SHP77 (cell line): ENCODE measurements at regions not wholly inside any gene's neighbourhood (a gene's known extent, or its start where the extent isn't known, plus 50 kb on each side); places are given as distances from the start of the nearest gene placed in this dataset.

Source experiments
- DNase-seq, 2 experiments: peaks; one replicate each; lab custom pipeline; 2025; lab: John Stamatoyannopoulos, UW

DNA sequence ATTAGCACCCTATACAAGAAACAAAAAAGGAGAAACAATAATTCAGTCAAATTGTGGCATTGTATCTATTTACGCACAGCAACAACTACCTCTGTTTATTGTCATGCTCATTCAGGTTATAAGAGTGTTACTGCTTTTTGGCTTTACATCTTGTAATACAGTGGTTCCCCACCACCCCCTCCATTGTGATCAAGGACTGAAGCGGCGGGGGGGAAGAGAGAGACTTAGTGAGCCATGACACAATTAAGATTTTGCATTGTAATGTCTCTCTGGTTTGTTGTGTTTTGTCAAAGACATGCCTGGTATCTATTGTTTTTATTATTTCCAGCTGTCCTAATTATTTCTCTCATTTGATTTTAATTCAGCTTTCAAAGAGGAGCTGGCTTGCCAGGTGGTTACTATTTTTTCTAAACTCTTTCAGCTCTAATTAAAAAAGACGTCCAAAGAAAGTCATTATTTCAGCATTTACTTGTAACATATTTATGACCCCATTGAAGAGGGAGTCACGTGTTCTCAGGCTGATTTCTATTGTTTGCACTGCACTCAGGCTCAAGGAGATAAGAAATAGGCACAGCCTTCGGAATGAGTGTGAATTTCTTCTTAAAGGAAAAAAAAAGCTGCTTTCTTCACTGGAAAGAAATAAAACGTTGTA lies 234.4 kb upstream of the TBL1XR1 start:
- DNase-seq = no peak

DNA sequence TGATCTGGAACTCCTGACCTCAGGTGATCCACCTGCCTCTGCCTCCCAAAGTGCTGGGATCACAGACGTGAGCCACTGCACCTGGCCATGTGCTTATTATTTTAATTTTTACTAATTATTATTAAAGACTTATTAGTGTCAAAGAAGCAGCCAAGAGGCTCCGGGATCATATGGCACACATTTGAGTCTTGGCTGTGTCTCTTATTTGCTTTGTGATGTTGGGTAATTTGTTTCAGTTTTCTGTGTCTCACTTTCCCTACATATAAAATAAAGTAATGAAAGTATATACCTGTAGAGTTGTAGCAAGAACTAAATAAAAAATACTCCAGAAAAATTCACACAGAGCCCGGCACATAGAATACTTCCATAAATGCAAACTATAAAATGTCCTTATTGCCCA lies 238.0 kb upstream of the TBL1XR1 start:
- DNase-seq = no peak

DNA sequence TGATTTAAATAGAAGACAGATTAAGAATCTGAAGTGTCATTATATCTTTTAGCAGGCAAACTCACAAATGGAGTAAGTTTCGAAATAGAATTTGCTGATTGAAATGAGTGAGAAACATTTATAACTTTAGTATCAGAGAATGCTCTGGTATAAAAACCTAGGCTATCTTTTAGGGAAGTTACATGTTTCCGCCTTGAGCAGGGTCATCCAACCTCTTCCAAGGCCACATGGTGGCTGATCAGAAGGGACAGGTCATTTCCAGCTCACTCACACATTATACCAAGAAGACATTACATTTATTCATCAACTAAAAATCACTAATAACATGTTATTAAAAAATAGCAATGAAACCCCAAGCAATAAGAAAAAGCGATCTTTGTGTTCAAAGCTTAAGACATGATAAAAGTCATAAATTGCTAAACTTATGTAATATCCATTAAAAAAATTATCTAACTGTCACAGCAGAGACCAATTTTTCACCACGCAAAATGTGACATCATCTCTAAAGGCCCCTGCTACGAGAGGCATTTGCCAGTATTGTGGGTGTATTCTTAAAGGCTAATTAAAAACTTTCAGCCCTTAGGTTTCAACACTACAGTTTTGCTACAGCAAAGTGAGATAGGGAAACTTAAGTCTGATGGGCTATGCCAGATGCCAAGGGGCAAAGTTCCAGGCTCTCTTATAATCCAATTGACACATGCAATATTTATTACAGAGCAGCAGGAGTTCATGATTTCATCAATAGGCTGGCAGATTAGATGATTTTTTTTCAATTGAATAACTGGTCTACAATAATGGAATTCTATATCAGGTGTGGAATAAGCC lies 240.4 kb upstream of the TBL1XR1 start:
- DNase-seq = no peak

DNA sequence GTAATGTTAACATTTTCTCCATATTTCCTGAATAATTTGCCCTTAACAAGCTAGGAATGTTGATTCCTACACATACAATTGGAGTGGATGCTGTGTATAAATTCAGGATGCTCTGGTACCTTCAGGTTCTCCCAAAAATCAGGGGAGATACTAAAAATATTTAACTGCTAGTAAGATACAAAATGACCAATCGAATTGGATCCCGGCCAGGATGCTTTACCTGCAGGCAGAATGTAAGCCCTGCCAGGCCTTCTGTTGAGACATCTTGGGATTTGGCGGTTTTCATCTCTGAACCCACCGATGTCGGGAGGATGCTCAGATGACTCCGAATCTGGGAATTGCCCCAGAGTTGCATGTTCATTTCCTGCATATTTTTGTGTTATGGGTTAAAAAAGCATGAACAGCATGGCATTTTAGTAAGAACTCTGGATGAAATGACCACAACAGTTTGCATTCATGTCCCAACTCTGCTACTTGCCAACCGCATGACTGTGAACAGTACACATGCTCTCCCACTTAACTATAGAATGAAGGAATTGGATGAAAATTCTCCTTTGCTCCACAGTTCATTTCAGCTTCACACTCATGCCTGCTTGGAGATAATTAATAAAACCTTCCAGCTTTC lies 241.4 kb upstream of the TBL1XR1 start:
- DNase-seq = no peak

DNA sequence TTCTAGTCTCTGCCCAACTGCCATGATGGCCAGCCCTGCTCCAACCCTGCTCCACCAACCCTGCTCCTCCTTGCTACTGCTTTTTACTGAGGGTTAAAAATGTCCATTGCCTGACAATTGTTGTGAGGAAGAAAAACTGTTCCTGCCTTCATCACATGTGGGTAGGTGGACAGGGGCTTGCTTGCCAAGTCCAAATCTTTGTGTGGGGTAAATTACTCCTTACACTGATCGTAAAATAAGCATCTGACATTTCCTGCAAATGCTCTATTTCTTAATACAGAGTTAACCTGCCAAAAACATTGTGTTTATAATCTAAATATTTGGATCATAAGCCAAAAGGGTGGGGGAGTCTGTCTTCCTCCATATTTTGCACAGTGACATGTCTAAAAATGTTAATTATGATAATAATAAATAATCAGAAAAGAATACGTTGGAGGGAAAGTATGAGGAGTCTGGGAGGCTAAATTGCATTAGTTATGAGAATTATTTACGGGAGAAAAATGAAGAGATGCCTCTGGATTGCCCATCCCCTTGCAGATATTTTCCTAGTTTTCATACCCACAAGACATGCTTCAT lies 242.5 kb upstream of the TBL1XR1 start:
- no peak for DNase-seq

DNA sequence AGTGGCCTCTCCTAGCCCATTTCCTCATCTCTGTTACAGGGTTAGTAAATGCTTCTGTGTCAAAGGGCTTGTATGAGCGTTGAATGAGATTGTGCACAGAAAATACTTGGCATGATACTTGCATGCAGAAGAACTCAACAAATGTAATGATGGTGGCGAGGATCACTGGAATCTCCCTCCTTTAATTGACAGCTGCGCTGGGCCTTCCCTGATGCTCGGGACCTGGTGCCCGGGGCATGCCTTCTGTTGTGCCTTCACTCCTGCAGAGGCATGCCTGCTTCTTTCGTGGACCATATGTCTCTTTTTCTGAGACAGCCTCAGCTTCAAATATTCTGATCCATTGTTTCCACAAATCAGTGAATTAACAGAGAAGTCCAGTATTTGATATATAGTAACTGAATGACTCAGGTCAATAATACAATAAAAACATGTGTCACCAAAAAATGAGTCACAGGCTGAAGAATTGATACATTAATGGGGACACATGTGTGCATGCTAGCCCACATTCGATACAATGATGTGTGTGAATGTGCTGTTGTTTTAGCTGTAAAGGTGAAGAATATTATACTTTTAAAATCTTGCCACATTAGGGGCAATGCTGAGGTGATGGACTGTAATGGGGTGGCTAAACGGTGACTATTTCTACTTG lies 243.3 kb upstream of the TBL1XR1 start:
- no peak for DNase-seq

DNA sequence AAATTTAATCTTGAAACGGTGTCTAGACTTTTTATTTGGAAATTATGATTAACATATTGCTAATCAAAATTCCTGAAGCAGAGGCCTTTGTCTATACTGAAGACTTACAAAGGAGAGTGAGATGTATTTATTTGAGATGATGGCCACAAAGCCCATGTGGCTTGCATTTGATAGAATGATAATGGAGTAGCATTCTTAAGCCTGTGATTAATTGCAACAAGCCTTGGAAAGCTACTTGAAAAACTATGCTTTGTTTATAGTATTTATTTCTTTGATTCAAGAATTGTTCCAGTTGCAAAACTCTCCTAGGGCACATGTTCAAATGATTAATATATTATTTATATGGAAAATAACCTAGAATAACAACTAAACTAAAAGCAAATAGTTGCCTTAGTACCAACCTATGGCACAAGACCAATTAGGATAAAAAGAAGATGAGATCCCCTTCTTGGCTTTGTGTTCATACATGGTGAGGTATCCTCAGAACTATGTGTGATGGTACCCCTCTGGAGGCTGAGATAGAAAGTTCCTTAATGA lies 244.1 kb upstream of the TBL1XR1 start:
- no peak for DNase-seq

DNA sequence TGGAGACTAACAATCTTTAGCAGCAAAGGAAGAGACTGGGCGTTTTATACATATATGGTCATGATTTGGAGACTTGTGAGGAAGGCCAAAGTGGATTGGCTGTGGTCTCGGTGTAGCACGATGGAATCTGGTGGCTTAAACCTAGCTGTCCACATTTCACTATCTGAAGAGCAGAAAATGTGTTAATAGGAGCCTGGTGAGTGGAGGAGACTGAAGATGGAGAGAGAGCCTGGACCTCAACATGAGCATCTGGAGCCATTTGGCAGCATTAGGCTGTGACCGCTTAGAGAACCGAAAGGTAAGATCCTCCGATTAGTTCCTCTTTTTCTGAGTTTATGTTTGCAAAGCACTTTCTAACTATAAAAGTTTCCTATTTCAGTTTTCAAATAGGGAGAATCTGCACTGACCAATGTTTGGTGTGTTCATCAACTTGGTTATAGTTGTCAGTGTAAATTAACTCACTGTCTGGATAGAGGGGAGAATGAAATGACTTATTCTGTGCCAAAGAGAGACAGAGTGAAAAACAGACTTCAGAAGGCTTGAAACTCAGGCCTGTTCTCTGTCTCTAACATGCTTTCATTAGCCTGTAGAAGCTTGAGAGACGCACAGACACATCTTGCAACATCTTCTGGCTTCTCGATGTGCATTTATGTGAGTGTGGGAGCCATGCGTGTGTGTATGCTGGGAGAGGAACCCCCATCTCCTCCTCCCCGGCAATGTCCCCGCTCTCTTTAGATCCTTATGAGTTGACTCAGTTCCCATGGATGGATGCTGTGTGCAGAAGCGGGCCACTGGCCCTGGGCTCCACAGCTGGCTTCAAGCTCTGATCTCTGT lies 244.7 kb upstream of the TBL1XR1 start:
- no peak for DNase-seq

DNA sequence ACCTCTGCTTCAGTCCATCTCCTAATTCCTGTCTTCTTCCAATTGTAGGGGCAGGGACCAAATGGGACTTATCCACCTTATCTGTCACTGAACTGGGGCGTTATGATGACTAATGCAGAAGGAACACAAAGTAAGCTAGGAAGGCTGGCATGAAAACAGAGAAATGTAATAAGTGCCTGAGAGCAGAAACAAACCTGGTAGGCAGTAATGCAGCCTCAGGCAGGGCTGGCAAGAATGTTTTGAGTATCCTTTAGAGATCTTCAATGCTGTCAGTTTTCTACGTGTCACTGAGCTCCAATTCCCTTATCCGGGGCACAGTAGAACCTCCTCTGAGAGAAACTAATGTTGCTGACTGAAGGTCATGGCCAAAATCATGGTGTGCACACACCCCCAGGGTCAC lies 246.2 kb upstream of the TBL1XR1 start:
- no peak for DNase-seq

DNA sequence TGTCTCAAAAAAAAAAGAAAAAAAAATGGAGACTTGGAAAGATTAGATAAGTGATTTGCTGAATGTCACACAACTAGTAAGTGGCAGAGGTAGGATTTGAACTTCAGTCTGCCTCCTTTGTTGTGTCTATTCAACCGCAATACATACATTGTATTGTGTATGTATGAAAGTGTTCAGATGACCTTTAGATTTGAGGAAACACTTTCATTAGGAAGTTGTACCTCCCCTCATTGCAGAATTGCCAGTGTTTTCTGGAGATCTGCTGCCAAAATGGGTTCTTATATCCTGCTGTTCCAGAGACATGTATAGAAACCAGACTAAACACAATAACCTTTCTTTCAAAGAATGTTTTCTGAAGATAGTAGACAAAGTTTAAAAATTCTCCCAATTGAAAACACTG lies 247.4 kb upstream of the TBL1XR1 start:
- DNase-seq = no peak

DNA sequence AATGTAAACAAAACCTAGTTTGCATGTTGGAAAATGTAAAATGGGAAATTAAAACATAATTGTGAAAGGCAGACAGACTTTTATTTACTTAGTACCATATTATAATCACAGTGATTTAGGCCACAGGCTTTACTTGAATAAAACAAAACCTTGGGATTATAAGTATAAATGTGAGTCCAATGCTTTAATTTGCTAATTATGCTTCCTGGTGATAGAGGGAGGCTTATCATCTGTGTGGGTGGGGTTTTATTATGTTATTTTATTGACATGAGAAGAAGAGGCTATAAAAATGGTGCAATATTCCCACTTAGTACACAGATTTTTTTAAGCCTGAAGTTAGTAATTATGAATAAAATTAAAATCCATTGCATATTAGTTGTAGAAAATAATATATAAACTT lies 248.3 kb upstream of the TBL1XR1 start:
- no peak for DNase-seq

DNA sequence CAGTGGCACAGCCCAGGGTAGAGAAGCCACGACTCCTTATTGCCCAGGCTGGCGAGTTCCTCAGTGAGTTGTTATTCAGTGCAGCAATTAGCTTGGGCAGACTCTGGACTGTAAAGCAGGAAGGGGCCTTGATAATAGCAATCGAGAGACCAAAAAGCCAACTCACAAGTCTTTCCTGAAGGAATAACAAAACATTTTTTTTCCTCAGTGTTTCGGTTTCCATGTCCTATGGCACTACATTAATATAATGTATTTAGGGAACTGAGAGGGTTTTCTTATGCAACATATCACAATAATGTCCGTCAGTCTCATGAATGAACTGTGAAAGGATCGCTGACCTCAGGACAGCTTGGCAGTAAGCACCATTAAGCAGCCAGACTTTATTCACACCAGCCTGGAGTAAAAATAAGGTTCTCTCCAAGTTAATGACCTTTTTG lies 248.9 kb upstream of the TBL1XR1 start:
- DNase-seq = no peak

DNA sequence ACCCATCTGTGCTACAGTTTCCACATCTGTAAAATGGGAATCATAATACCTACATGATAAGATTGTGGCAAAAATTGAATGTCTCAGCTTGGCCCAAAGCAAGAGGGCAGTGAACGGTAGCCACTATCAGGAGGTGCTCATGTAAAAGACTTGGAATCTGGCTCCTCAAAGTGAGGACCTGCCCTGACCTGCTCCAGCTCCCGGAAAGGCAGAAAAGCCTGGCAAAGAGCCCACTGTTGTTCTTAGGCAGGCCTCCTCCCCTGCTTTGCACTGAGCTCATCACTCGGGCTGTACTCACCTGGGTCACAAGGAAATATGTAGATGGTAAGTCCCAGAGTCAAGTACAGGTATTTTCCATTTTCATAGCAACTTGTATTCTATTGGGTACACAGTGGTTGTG lies 250.7 kb upstream of the TBL1XR1 start:
- no peak for DNase-seq

DNA sequence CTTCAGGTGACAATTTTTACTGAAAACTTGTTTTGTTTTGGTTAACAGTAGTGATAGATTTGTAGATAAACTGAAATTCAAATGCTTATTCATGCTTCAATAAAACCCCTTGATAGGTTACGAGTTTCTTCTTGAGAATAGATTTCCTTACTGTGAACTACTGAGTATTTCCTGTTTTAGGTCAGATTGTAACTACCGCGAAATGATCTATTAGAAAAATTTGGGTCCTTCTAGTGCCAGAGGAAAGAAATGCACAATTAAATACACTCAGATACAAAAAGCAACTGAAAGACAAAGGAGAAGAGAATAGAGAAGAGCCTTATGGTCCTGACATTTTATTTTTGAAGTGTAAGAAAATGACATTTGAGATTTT lies 251.7 kb upstream of the TBL1XR1 start:
- no peak for DNase-seq

DNA sequence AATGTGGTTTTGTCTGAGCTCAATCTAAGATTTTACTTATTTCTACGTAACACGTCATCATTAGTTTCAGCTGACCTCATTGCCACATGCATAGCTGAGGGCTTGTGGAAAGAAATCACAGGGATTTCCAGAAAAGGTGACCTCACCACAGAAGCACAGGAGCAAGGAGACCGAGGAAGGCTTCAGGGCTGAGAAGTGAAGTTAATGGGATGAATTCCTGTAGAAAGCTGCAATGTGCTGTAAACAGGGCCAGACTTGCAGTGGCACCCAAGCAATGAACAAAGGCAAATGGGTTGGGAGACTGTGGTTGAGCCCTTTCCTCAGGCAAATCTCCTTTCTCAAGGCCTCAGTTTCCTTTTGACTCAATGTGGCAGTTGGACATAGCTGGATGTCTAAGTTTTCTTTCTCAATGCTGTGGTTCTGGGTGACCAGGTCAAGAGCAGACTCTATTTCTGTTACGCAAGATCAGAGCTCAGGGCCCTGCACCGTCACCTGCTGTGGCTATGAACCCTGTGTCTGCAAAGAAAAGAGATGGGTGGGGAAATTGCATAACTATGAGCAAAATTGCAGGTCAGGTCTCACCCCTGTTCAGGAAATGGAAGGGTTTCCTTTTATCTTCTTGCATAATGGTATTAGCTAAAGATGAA lies 252.2 kb upstream of the TBL1XR1 start:
- DNase-seq = no peak

DNA sequence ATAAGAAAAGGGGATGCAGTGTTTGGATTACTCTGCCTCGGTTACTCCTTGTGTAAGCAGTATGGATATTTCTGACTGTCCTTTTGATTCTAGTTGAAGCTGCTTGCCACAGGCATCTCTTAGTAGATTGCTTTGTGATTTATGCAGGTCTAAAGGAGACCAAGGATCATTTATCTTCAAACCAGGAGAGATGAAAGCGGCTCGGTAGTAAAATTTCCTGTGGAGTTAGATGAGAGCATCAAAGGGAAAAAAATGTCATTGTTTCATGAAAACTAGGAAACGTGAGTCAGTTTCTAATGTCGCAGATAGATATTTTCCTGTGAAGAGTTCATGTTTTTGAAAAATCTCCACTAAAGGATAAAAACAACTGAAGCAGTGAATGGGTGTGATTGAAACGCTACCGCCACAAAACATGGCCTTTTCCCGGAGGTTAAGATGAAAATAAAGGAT lies 254.0 kb upstream of the TBL1XR1 start:
- no peak for DNase-seq

DNA sequence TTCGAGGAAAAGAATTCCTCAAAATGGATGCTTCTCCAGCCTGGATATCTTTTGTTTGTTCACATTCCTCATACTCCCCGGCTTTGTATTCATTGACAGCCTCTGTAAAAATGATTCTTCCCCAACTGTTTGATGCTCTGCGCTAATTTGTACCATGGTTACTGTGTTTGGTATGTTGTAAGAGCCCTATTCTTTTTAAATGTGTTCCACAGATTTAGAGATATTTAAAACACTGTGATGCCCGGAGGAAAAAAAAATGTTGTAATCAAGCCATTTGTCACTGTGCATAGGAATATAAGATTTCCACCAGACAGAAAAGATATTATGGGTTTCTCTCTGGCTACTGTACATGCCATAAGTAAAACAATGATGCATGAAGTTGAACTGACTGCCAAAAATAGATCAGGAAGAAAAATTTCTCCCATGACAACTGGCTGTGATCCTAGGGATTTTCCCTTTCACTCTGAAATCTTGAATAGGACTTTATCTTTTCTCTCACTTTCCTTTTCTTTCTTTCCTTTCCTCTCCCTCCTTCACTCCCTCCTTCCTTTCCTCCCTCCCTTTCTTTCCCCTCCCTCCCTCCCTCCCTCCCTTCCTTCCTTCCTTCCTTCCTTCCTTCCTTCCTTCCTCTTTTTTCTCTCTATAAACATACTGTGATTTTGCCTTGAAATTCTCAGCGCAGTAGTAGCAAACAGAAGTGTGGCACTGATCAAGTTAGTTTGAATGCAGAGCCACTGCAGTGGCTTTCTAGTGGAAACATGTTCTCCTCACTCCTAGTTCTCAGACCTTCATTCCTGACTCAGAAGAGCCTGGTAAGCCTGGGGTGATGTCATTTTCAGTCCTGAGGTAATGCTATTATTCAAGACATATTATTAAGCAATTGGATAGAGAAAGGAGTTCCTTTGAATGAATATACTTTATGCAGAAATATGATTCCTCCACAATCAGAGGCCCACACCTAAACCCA lies 254.9 kb upstream of the TBL1XR1 start:
- DNase-seq = no peak

DNA sequence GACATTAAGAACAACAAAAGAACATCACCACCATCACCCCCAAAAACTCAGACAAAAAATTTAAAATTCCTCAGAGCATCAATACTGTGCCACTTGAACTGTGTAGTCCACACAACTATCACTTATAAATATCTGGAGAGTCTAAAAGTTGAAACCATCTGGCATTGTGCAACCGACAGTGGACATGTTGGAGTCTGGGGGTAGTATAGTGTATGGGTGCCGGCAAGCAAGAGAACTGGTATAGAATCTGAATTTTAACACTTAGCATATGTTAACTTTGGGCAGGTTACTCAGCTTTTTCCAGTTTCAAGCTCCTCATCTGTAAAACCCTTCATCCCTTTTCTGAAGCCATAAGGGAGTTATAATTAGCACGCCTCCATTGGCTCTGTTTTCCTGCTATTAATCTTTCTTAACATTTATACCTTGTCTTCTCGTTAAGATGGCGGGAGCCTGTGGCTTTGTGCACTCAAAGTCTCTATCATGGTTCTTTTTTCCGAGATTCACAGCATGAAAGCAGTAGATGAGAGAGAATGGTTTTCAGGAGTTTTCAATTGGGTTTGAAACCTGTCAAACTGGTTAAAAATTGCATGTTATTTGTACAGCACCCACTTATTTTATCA lies 255.7 kb upstream of the TBL1XR1 start:
- DNase-seq = no peak

DNA sequence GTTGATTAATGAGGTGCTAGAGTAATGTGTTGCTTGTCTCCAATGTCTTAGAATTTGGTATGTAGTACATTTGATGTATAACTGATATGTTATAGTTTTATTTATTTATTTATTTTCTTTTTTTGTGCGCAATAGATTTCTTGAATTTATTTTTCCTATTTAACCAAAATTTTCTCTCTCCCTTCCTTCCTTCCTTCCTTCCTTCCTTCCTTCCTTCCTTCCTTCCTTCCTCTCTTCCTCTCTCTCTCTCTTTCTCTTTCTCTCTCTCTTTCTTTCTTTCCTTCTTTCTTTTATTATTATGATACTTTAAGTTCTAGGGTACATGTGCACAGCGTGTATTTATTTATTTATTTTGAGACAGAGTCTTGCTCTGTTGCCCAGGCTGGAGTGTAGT lies 256.2 kb upstream of the TBL1XR1 start:
- DNase-seq = no peak
